A549 (cell line): ENCODE measurements at regions not wholly inside any gene's neighbourhood (a gene's known extent, or its start where the extent isn't known, plus 50 kb on each side); places are given as distances from the start of the nearest gene placed in this dataset.

Experiments used
- ATAC-seq, 2 experiments: fragments of 200-7000 bp in 1 of 2; fragments of >200 bp in 1 of 2; cut with Nextera tagmentation in 1 of 2; cut with Tn5 transposase in 1 of 2; 3 replicates each; pipeline versions ENCODE4 v1.8.0 to v1.9.1; 2018 to 2020; ENCODE audit warnings: mild to moderate bottlenecking in 1 of 2, moderate library complexity in 1 of 2
- CTCF ChIA-PET: fragments of 300-600 bp; sonication (Branson Sonifier 250); formaldehyde crosslinking; extraction: SDS; loops from one replicate; lab custom pipeline; 2021; ENCODE audit warnings: antibody characterized with exemption, inconsistent platforms; lab: Yijun Ruan, JAX
- POLR2A ChIA-PET: fragments of 350-600 bp; formaldehyde crosslinking; extraction: SDS; loops from one replicate; lab custom pipeline; 2021; ENCODE audit warnings: antibody characterized with exemption, inconsistent platforms; lab: Yijun Ruan, JAX
- DNase-seq, 2 experiments: peaks; one replicate each; pipeline versions ENCODE4 v3.0.0 to v3.0.0-alpha.2; 2011 to 2016; ENCODE audit warnings: low read depth in 1 of 2, low spot score in 1 of 2
- FAIRE-seq: peaks from 2 replicates; lab custom pipeline; 2011; peaks lifted over from hg19 to GRCh38; lab: Jason Lieb, UNC
- H3K27ac ChIP-seq, 2 experiments: fragments of >200 bp; sonication (Bioruptor Twin); formaldehyde crosslinking; 3 replicates each; pipeline ENCODE4 v1.5.1; 2016 to 2017
- H3K4me1 ChIP-seq: fragments of >200 bp; sonication (Bioruptor Twin); formaldehyde crosslinking; 3 replicates; pipeline ENCODE4 v1.6.1; 2016
- H3K4me2 ChIP-seq: fragments of >200 bp; sonication (Bioruptor Twin); formaldehyde crosslinking; 3 replicates; pipeline ENCODE4 v1.6.1; 2016
- H3K4me3 ChIP-seq: fragments of >200 bp; sonication (Bioruptor Twin); formaldehyde crosslinking; 3 replicates; pipeline ENCODE4 v1.5.1; 2016
- H3K9me3 ChIP-seq: fragments of >200 bp; sonication (Bioruptor Twin); formaldehyde crosslinking; 3 replicates; pipeline ENCODE4 v1.6.1; 2016
- CHD2 ChIP-seq: fragments of 150-350 bp; IDR thresholded peaks from 2 replicates; pipeline ENCODE4 v1.6.1; 2014; ENCODE audit warnings: low read length; ENCODE audit not compliant: partially characterized antibody
- ESRRA ChIP-seq: fragments of 150-350 bp; IDR thresholded peaks from 2 replicates; pipeline ENCODE4 v1.6.1; 2014; ENCODE audit warnings: mild to moderate bottlenecking, low read length, borderline replicate concordance
- FOSB ChIP-seq: fragments of 250-450 bp; sonication (Bioruptor Pico); IDR thresholded peaks from 2 replicates; pipeline ENCODE4 v1.5.0; 2020; ENCODE audit warnings: mild to moderate bottlenecking, moderate library complexity
- FOXS1 ChIP-seq: fragments of 250-450 bp; sonication (Bioruptor Pico); IDR thresholded peaks from 2 replicates; pipeline ENCODE4 v1.5.0; 2020; ENCODE audit warnings: mild to moderate bottlenecking, moderate library complexity
- HMGXB4 ChIP-seq: fragments of 250-450 bp; sonication (Bioruptor Pico); IDR thresholded peaks from 2 replicates; pipeline ENCODE4 v1.5.0; 2021; ENCODE audit warnings: mild to moderate bottlenecking, moderate library complexity, borderline replicate concordance
- HOXB13 ChIP-seq: fragments of 250-450 bp; sonication (Bioruptor Pico); IDR thresholded peaks from 2 replicates; pipeline ENCODE4 v1.5.0; 2020; ENCODE audit warnings: low read depth, mild to moderate bottlenecking, moderate library complexity
- JUNB ChIP-seq: fragments of >200 bp; sonication (Bioruptor Twin); formaldehyde crosslinking; IDR thresholded peaks from 2 replicates; pipeline ENCODE4 v1.6.1; 2016
- MAX ChIP-seq: IDR thresholded peaks from 2 replicates; pipeline ENCODE4 v1.6.1; 2012
- NFE2L2 ChIP-seq: fragments of 150-350 bp; conservative IDR thresholded peaks from 2 replicates; pipeline ENCODE4 v1.6.1; 2014; ENCODE audit warnings: low read length
- NR3C1 ChIP-seq: fragments of >200 bp; sonication (Bioruptor Twin); formaldehyde crosslinking; IDR thresholded peaks from 3 replicates; pipeline ENCODE4 v1.6.1; 2017
- PBX3 ChIP-seq: IDR thresholded peaks from 2 replicates; pipeline ENCODE4 v1.6.1; 2012
- POLR2A ChIP-seq: IDR thresholded peaks from 2 replicates; pipeline ENCODE4 v1.6.1; 2012; ENCODE audit warnings: mild to moderate bottlenecking, low read length
- POLR2AphosphoS2 ChIP-seq: conservative IDR thresholded peaks from 2 replicates; pipeline ENCODE4 v1.6.1; 2012; ENCODE audit warnings: low read length, improper control_type of control experiment, inconsistent platforms
- RNF2 ChIP-seq: fragments of 200-600 bp; sonication (generic); IDR thresholded peaks from 2 replicates; pipeline ENCODE4 v1.6.1; 2016; ENCODE audit warnings: low read depth, mild to moderate bottlenecking, antibody characterized with exemption, moderate library complexity, borderline replicate concordance
- ZSCAN20 ChIP-seq: fragments of 250-450 bp; sonication (Bioruptor Pico); IDR thresholded peaks from 2 replicates; pipeline ENCODE4 v1.8.0; 2022; ENCODE audit warnings: mild to moderate bottlenecking, moderate library complexity
- WGBS: methylation state at CpG from one replicate; pipeline ENCODE4 v1.1.6; 2017; ENCODE audit errors: missing lambda C conversion rate; 5-methylcytosine and 5-hydroxymethylcytosine counted together
- TF ChIP-seq, protein P1 (sequence below): fragments of 150-350 bp; IDR thresholded peaks from 2 replicates; pipeline ENCODE4 v1.6.1; 2014; ENCODE audit warnings: low read depth, mild to moderate bottlenecking, low read length
- TF ChIP-seq, protein P2 (sequence below): fragments of >200 bp; sonication (Bioruptor Twin); formaldehyde crosslinking; IDR thresholded peaks from 2 replicates; pipeline ENCODE4 v1.6.1; 2016
- TF ChIP-seq, protein P3 (sequence below): fragments of >200 bp; sonication (Bioruptor Twin); formaldehyde crosslinking; IDR thresholded peaks from 3 replicates; pipeline ENCODE4 v1.6.1; 2016

DNA sequence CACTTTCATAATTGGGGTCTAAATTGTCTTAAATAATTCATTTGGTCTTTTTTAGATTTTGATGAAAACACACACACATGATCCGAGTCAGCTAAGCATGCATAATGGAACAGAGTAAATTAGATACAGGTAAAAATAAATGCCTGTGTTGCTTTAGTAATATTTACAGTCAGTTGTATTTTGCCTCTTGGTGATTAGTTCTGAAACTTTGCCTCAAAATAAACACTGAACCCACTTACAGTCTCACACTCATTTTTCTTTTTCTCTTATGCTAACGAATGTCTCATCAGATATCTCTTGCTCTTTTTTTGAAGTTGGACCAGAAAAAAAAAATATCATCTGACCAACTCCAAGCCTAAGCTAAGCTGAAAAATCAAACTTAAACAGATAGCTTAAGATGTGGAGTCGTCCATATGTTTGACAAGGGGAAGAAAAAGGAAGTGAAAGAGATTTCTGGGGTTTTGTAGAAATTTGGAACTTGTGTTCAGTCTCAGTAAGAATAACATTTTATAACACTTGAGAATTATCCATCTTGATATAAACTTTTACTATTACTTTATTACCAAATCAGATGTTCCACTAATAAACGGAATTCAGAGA is 592.5 kb downstream of the RPL10L start:
- Histone ChIP-seq H3K27ac (no peak overlapping the region), H3K4me3 (no peak overlapping the region), H3K4me1 (no peaks in the 10 kb centered on the region), H3K4me2 (no peak overlapping the region), H3K9me3 (no peaks in the 10 kb centered on the region)
- WGBS, result 5% methylated on average over 4 of the region's 4 CpGs
- no peak for TF ChIP-seq FOXS1 (CRISPR knock-in tag)
- no peak for TF ChIP-seq PBX3
- TF ChIP-seq, protein P1, sequence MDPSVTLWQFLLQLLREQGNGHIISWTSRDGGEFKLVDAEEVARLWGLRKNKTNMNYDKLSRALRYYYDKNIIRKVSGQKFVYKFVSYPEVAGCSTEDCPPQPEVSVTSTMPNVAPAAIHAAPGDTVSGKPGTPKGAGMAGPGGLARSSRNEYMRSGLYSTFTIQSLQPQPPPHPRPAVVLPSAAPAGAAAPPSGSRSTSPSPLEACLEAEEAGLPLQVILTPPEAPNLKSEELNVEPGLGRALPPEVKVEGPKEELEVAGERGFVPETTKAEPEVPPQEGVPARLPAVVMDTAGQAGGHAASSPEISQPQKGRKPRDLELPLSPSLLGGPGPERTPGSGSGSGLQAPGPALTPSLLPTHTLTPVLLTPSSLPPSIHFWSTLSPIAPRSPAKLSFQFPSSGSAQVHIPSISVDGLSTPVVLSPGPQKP, result no peak
- TF ChIP-seq FOSB (CRISPR knock-in tag), result no peak
- TF ChIP-seq, protein P2, sequence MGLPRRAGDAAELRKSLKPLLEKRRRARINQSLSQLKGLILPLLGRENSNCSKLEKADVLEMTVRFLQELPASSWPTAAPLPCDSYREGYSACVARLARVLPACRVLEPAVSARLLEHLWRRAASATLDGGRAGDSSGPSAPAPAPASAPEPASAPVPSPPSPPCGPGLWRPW, result no peak
- no peak for TF ChIP-seq HMGXB4 (CRISPR knock-in tag)
- TF ChIP-seq, protein P3, sequence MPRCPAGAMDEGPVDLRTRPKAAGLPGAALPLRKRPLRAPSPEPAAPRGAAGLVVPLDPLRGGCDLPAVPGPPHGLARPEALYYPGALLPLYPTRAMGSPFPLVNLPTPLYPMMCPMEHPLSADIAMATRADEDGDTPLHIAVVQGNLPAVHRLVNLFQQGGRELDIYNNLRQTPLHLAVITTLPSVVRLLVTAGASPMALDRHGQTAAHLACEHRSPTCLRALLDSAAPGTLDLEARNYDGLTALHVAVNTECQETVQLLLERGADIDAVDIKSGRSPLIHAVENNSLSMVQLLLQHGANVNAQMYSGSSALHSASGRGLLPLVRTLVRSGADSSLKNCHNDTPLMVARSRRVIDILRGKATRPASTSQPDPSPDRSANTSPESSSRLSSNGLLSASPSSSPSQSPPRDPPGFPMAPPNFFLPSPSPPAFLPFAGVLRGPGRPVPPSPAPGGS, result no peak
- no peak for TF ChIP-seq RNF2
- TF ChIP-seq MAX, result no peak
- no peak for TF ChIP-seq HOXB13 (CRISPR knock-in tag)
- TF ChIP-seq JUNB, result no peak
- no peak for TF ChIP-seq NFE2L2
- TF ChIP-seq ZSCAN20 (CRISPR knock-in tag), result no peak
- no peak for TF ChIP-seq ESRRA
- TF ChIP-seq POLR2AphosphoS2, result no peak
- no peak for TF ChIP-seq POLR2A
- FAIRE-seq (no peak), DNase-seq (no peak), ATAC-seq (no peak)
- ChIA-PET POLR2A (no interaction called here), CTCF (no interaction called here)

DNA sequence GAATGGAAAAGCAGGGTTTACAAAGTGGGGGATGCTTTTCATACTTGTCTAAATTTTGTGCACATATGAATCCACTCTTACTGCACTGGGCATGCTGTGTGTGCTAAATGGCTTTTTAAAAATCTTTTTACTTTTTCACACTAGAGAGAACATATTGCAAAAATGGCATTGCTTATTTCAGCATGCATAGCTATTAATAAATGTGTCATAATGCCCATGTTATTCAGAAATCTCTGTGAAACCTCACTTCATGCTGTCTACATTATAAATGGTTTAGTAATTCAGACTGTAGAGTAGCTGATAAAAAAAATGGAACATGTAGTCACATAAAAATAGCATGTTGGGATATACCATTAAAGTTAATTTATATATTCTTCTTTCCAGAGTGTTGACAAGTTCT is 593.8 kb downstream of the RPL10L start:
- no peak for DNase-seq
- TF ChIP-seq PBX3 (no peak), CHD2 (no peak), NR3C1 (no peak)
- TF ChIP-seq, all 56 proteins: peak for 0
- CTCF ChIA-PET, result no interaction called here
- POLR2A ChIA-PET, result no interaction called here
- ATAC-seq (no peak), FAIRE-seq (no peak)
- Histone ChIP-seq H3K9me3 (no peaks in the 10 kb centered on the region), H3K4me2 (no peak overlapping the region), H3K4me3 (no peak overlapping the region), H3K27ac (no peak overlapping the region), H3K4me1 (no peaks in the 10 kb centered on the region)
